Uterus (tissue), 2 donors: ENCODE measurements at regions not wholly inside any gene's neighbourhood (a gene's known extent, or its start where the extent isn't known, plus 50 kb on each side); places are given as distances from the start of the nearest gene placed in this dataset.

ENCODE experiments used
- CTCF ChIP-seq, 4 experiments: fragments of 200-600 bp in 2 of 4; fragments of 450-650 bp in 2 of 4; sonication (generic) in 2 of 4; IDR thresholded peaks; one replicate each; pipeline ENCODE4 v1.5.1; 2016 to 2019; ENCODE audit warnings: antibody characterized with exemption in 4 of 4, mild to moderate bottlenecking in 2 of 4, moderate library complexity in 1 of 4
- POLR2A ChIP-seq, 2 donors: fragments of 450-650 bp; IDR thresholded peaks; one replicate each; pipeline ENCODE4 v1.6.1; 2016; ENCODE audit warnings: antibody characterized with exemption in 2 of 2, mild to moderate bottlenecking in 1 of 2, moderate library complexity in 1 of 2

- TF ChIP-seq CTCF (IDR thresholded peaks at IDR 0.05) (no peak), POLR2A (IDR thresholded peaks at IDR 0.05) (no peak)
Observed at GRCh38 chrX:10972706-10973105, 138.4 kb upstream of the HCCS start.
